HepG2 (cell line): ENCODE measurements at regions not wholly inside any gene's neighbourhood (a gene's known extent, or its start where the extent isn't known, plus 50 kb on each side); places are given as distances from the start of the nearest gene placed in this dataset.

ENCODE experiments used
- CTCF ChIP-seq: sonication (generic); formaldehyde crosslinking; IDR thresholded peaks from 2 replicates; pipeline ENCODE4 v1.5.0; 2020; ENCODE audit warnings: mild to moderate bottlenecking, missing genetic modification reagents, moderate library complexity
- JUND ChIP-seq: sonication (generic); formaldehyde crosslinking; IDR thresholded peaks from 2 replicates; pipeline ENCODE4 v1.8.0; 2022; ENCODE audit warnings: mild to moderate bottlenecking, missing genetic modification reagents
- NR2F2 ChIP-seq: IDR thresholded peaks from 2 replicates; pipeline ENCODE4 v1.6.1; 2012; ENCODE audit warnings: low read depth, inconsistent platforms, borderline replicate concordance
- PITX1 ChIP-seq: sonication (generic); formaldehyde crosslinking; IDR thresholded peaks from 2 replicates; pipeline ENCODE4 v1.5.1; 2020; ENCODE audit warnings: mild to moderate bottlenecking, missing genetic modification reagents
- POLR2A ChIP-seq, 2 experiments: IDR thresholded peaks; 2 replicates each; pipeline ENCODE4 v1.6.1; 2011; ENCODE audit warnings: low read depth in 2 of 2, low read length in 2 of 2, mild to moderate bottlenecking in 1 of 2, moderate library complexity in 1 of 2; ENCODE audit not compliant: insufficient read depth in 1 of 2
- PPARG ChIP-seq: conservative IDR thresholded peaks from 2 replicates; pipeline ENCODE4 v1.6.1; 2016; ENCODE audit warnings: missing biosample characterization, missing genetic modification reagents
- ZNF530 ChIP-seq: sonication (generic); formaldehyde crosslinking; IDR thresholded peaks from 2 replicates; pipeline ENCODE4 v1.5.0; 2020; ENCODE audit warnings: low read depth, mild to moderate bottlenecking, missing genetic modification reagents

- TF ChIP-seq PITX1 (CRISPR knock-in tag) (no peak), CTCF (no peak), POLR2A (IDR thresholded peaks at IDR 0.05; ENCODE audit: insufficient read depth in 1 of 2, low read depth in 2 of 2, low read length in 2 of 2) (no peak), PPARG (no peak), NR2F2 (no peak), JUND (CRISPR knock-in tag) (no peak), ZNF530 (CRISPR knock-in tag) (no peak)
These were observed 74.4 kb upstream of the SOD3 start for GRCh38 chr4:24720979-24721378.
